GM12865 (cell line): ENCODE measurements at regions not wholly inside any gene's neighbourhood (a gene's known extent, or its start where the extent isn't known, plus 50 kb on each side); places are given as distances from the start of the nearest gene placed in this dataset.
"Not testable (repeated sequence)": the region's sequence is repeated elsewhere in the genome, so short reads cannot be mapped to it uniquely, and the experiment has no call there.

Source experiments
- DNase-seq: peaks from one replicate; pipeline ENCODE4 v3.0.0; 2010; ENCODE audit warnings: low read depth
- H3K4me3 ChIP-seq: 2 replicates; pipeline ENCODE4 v1.5.1; 2011; ENCODE audit warnings: mild to moderate bottlenecking, low read depth, low read length, control low read depth
- CTCF ChIP-seq: IDR thresholded peaks from 2 replicates; pipeline ENCODE4 v1.5.1; 2011; ENCODE audit warnings: low read length, control low read depth, low read depth, inconsistent platforms; ENCODE audit not compliant: insufficient read depth; ENCODE audit errors: missing control alignments

GRCh38 chr9:109994141-109994540, 213.8 kb downstream of the C9orf152 start:
- DNase-seq = no peak
- no peak for TF ChIP-seq CTCF
- H3K4me3 ChIP-seq = no peak overlapping the region

GRCh38 chr9:109996936-109997580, 210.9 kb downstream of the C9orf152 start:
- no peak for DNase-seq
- H3K4me3 ChIP-seq = no peak overlapping the region
- no peak for TF ChIP-seq CTCF

GRCh38 chr9:109997682-109998081, 210.3 kb downstream of the C9orf152 start:
- no peak for TF ChIP-seq CTCF
- no peak for DNase-seq
- H3K4me3 ChIP-seq = no peak overlapping the region

- not testable (repeated sequence) for H3K4me3 ChIP-seq, DNase-seq
Observed at GRCh38 chr9:110005521-110005920, 202.4 kb downstream of the C9orf152 start.

- no peak for TF ChIP-seq CTCF
- H3K4me3 ChIP-seq = no peak overlapping the region
- no peak for DNase-seq
Observed at GRCh38 chr9:110006657-110007056, 201.3 kb downstream of the C9orf152 start.

GRCh38 chr9:110007477-110008270, 200.3 kb downstream of the C9orf152 start:
- DNase-seq = peak; percentile 82
- no peak for TF ChIP-seq CTCF
- H3K4me3 ChIP-seq = no peak overlapping the region

- no peak overlapping the region for H3K4me3 ChIP-seq
- DNase-seq = peak; percentile 38
- no peak for TF ChIP-seq CTCF
Observed at GRCh38 chr9:110008663-110009062, 199.3 kb downstream of the C9orf152 start.
